ENCODE measurements at regions not wholly inside any gene's neighbourhood (a gene's known extent, or its start where the extent isn't known, plus 50 kb on each side); places are given as distances from the start of the nearest gene placed in this dataset.

- Histone ChIP-seq H3K27me3 (no peaks in the 10 kb centered on the region), H3K9me3 (replicated peaks in 1 of 3) (no peaks in the 10 kb centered on the region), H3K4me1 (replicated peaks in 1 of 2) (peaks cover 12 to 21% of the 10 kb centered on the region in 2 donors), H3K36me3 (replicated peaks in 1 of 2) (no peaks in the 10 kb centered on the region), H3K4me3 (no peak overlapping the region), H3K27ac (peak overlapping the region in 4 of 5 donors; percentile 27 to 90 (median 64))
- 24 to 44% (median 31%) methylated on average over 4 of the region's 4 CpGs for WGBS, 4 donors
- intact Hi-C loops (cut with DNase I) = no loop called here
- peak in 6 of 7 donors; percentile 66 to 82 (median 76) for DNase-seq
- peak in 1 of 2 donors; percentile 5 for TF ChIP-seq POLR2A (IDR thresholded peaks at IDR 0.05)
- no peak for TF ChIP-seq CTCF (IDR thresholded peaks at IDR 0.05)
Observed at GRCh38 chr10:118870467-118871243, 115.9 kb upstream of the CACUL1 start.

DNA sequence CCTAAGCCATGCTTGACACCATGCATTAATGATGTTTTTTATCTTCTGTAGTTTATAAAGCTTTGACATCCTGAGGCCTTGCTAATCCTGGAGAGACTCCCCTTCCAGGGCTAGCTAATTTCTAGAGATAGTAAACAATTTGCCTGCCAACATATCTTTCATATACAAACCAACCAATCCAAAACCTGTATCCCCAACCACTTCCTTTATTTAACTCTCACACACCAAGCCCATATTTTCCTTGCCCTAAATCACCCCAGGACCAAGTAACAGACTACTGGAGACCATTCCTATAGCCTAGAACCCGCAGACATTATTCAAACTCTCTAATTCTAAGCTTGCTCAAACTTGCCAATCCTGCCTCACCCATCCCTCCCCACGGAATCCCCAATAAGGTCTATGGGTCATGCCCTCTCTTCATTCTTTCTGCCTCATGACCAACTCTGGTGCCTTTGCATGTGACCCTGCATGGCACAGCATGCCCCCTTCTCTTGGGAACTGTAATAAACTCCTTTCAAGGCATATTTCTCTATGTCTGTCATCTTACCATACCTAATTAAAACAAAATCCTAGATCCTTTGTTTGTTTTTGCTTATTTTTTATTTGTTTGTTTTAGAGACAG, 116.6 kb upstream of the CACUL1 start:
- TF ChIP-seq CTCF (IDR thresholded peaks at IDR 0.05) (no peak), POLR2A (IDR thresholded peaks at IDR 0.05) (no peak)
- Histone ChIP-seq H3K27me3 (no peaks in the 10 kb centered on the region), H3K9me3 (replicated peaks in 1 of 3) (no peaks in the 10 kb centered on the region), H3K4me1 (replicated peaks in 1 of 2) (peaks cover 12 to 21% of the 10 kb centered on the region in 2 donors), H3K36me3 (replicated peaks in 1 of 2) (no peaks in the 10 kb centered on the region), H3K4me3 (no peak overlapping the region), H3K27ac (peak overlapping the region in 3 of 5 donors; percentile 27 to 90 (median 70))
- intact Hi-C loops (cut with DNase I) = no loop called here
- 81 to 88% (median 85%) methylated on average over 2 of the region's 2 CpGs for WGBS, 4 donors
- no peak for DNase-seq

DNA sequence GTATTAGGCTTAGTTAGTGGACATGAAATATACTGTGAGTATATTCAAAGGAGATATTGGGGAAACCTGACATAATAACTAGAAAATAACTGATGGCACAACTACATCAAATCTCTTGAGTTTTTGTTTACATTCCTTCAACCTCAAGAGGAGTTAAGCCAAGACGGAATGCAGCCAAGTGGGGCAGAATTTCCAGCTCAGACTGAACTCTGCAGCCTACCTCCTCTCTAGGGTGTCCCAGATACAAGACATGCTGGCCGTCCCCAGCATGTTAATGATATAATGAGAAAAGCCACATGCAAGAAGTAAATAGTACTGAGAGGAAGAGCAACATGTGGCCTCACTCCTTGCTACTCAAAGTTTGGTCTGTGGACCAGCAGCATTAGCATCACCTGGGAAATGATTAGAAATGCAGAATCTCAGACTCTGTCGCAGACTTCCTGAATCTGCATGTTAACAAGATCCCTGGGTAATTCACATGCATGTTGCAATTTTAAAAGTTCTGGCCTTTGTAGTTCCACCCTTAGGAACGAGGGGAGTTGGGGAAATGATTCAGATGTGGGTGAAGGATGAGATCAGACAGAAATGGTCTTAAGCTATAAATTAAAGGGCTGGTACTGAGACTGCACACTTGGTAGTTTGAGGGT, 118.4 kb upstream of the CACUL1 start:
- Histone ChIP-seq H3K4me1 (replicated peaks in 1 of 2) (peaks cover 12 to 21% of the 10 kb centered on the region in 2 donors), H3K27me3 (no peaks in the 10 kb centered on the region), H3K36me3 (replicated peaks in 1 of 2) (no peaks in the 10 kb centered on the region), H3K9me3 (replicated peaks in 1 of 3) (no peaks in the 10 kb centered on the region), H3K4me3 (no peak overlapping the region), H3K27ac (no peak overlapping the region)
- 40 to 62% (median 54%) methylated on average over 4 of the region's 4 CpGs for WGBS, 4 donors
- intact Hi-C loops (cut with DNase I) = no loop called here
- TF ChIP-seq POLR2A (IDR thresholded peaks at IDR 0.05) (no peak), CTCF (IDR thresholded peaks at IDR 0.05) (no peak)
- DNase-seq = no peak

DNA sequence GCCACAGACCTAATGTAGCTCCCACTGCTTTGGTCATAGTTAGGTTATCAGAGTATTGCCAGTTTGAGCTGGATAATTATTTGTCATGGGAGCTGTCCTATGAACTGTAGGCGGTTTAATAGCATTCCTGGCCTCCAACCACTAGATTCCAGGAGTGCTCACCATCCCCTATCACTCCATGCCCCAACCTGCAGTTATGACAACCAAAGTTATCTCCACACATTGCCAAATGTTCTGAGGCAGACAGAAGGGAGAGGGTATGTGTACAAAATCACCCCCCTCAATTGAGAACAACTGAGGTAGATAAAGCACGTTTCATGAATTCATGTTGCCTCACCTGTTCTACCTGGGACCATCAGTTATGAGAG, 119.0 kb upstream of the CACUL1 start:
- no peak overlapping the region for H3K27ac ChIP-seq
- intact Hi-C loops (cut with DNase I) = no loop called here
- H3K9me3 ChIP-seq (replicated peaks in 1 of 3) = no peaks in the 10 kb centered on the region
- no peak for TF ChIP-seq POLR2A (IDR thresholded peaks at IDR 0.05)
- no peak for TF ChIP-seq CTCF (IDR thresholded peaks at IDR 0.05)
- no peak overlapping the region for H3K4me3 ChIP-seq
- WGBS, 4 donors = 79 to 100% (median 89%) methylated on average over 1 to 2 of the region's 2 CpGs
- no peak for DNase-seq
- peaks cover 12 to 21% of the 10 kb centered on the region in 2 donors for H3K4me1 ChIP-seq (replicated peaks in 1 of 2)
- no peaks in the 10 kb centered on the region for H3K36me3 ChIP-seq (replicated peaks in 1 of 2)
- no peaks in the 10 kb centered on the region for H3K27me3 ChIP-seq

Measured in adrenal gland (tissue), 9 donors.